Mesodermal cell (in vitro differentiated cells): ENCODE measurements at regions not wholly inside any gene's neighbourhood (a gene's known extent, or its start where the extent isn't known, plus 50 kb on each side); places are given as distances from the start of the nearest gene placed in this dataset.

Experiments
- H3K27ac ChIP-seq: 2 replicates; pipeline ENCODE4 v1.7.0; 2013; ENCODE audit warnings: mild to moderate bottlenecking, low read depth, low read length, moderate library complexity; ENCODE audit not compliant: severe bottlenecking
- H3K36me3 ChIP-seq: 2 replicates; pipeline ENCODE4 v1.7.1; 2013; ENCODE audit warnings: mild to moderate bottlenecking, low read length, moderate library complexity; ENCODE audit not compliant: control insufficient read depth, insufficient read depth
- H3K4me1 ChIP-seq: one replicate; pipeline ENCODE4 v1.7.1; 2013; ENCODE audit warnings: mild to moderate bottlenecking, low read length; ENCODE audit not compliant: insufficient read depth, control insufficient read depth, poor library complexity, severe bottlenecking
- H3K4me3 ChIP-seq: 2 replicates; pipeline ENCODE4 v1.7.0; 2013; ENCODE audit warnings: low read length, control low read depth, mild to moderate bottlenecking; ENCODE audit not compliant: insufficient read depth, poor library complexity, severe bottlenecking; ENCODE audit errors: extremely low read depth
- H3K9me3 ChIP-seq: 2 replicates; pipeline ENCODE4 v1.7.1; 2013; ENCODE audit warnings: mild to moderate bottlenecking, low read length, moderate library complexity; ENCODE audit not compliant: control insufficient read depth
- WGBS, 2 experiments: methylation state at CpG; one replicate each; pipeline ENCODE4 v1.1.5; 2013; ENCODE audit warnings: missing lambda C conversion rate in 2 of 2; ENCODE audit not compliant: insufficient coverage in 2 of 2; 5-methylcytosine and 5-hydroxymethylcytosine counted together

GRCh38 chrY:7465185-7465621, 553.7 kb upstream of the AMELY start:
- Histone ChIP-seq H3K4me1 (peaks cover 2% of the 10 kb centered on the region), H3K4me3 (no peak overlapping the region), H3K27ac (peak overlapping the region; percentile 41), H3K36me3 (no peaks in the 10 kb centered on the region), H3K9me3 (no peaks in the 10 kb centered on the region)
- no CpG with 5 or more reads among the region's 6 CpGs for WGBS, 2 experiments

GRCh38 chrY:7464742-7465141, 553.2 kb upstream of the AMELY start:
- Histone ChIP-seq H3K4me3 (no peak overlapping the region), H3K9me3 (no peaks in the 10 kb centered on the region), H3K4me1 (peaks cover 2% of the 10 kb centered on the region), H3K27ac (peak overlapping the region; percentile 41), H3K36me3 (no peaks in the 10 kb centered on the region)
- WGBS, 2 experiments = 71 to 79% methylated on average over 1 to 2 of the region's 2 CpGs

- WGBS, 2 experiments = 100% methylated on average over 1 of the region's 2 CpGs; no CpG with 5 or more reads in 1 of the 2 experiments
- no peaks in the 10 kb centered on the region for H3K9me3 ChIP-seq
- H3K36me3 ChIP-seq = no peaks in the 10 kb centered on the region
- H3K27ac ChIP-seq = no peak overlapping the region
- peaks cover 8% of the 10 kb centered on the region for H3K4me1 ChIP-seq
- no peak overlapping the region for H3K4me3 ChIP-seq
These were observed 552.2 kb upstream of the AMELY start for GRCh38 chrY:7463711-7464110.

- WGBS, 2 experiments = no CpG with 5 or more reads among the region's 2 CpGs
- peaks cover 11% of the 10 kb centered on the region for H3K4me1 ChIP-seq
- no peaks in the 10 kb centered on the region for H3K36me3 ChIP-seq
- H3K4me3 ChIP-seq = no peak overlapping the region
- H3K27ac ChIP-seq = no peak overlapping the region
- no peaks in the 10 kb centered on the region for H3K9me3 ChIP-seq
These were observed 551.6 kb upstream of the AMELY start for GRCh38 chrY:7463196-7463595.

DNA sequence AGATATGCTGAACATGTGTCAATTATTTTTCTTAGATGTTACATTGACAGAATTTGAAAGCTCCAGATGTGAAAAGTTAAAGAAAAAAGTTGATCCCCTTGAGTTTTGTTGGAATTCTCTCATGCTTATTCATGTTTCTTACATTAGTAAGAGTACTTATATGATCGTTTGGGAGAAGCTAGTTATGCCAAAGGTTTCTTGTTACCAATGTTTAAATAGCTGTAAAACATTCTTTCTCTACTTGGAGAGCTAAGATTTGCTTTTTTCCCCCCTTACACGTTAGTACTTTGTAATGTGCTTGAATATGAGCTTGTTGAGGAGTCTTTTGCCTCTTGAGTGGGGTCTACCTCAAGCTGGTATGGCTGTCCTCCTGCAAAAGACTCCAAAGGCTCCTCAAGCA, 551.1 kb upstream of the AMELY start:
- Histone ChIP-seq H3K27ac (no peak overlapping the region), H3K4me1 (peaks cover 14% of the 10 kb centered on the region), H3K36me3 (no peaks in the 10 kb centered on the region), H3K4me3 (no peak overlapping the region), H3K9me3 (no peaks in the 10 kb centered on the region)
- no CpG with 5 or more reads among the region's 2 CpGs for WGBS, 2 experiments

DNA sequence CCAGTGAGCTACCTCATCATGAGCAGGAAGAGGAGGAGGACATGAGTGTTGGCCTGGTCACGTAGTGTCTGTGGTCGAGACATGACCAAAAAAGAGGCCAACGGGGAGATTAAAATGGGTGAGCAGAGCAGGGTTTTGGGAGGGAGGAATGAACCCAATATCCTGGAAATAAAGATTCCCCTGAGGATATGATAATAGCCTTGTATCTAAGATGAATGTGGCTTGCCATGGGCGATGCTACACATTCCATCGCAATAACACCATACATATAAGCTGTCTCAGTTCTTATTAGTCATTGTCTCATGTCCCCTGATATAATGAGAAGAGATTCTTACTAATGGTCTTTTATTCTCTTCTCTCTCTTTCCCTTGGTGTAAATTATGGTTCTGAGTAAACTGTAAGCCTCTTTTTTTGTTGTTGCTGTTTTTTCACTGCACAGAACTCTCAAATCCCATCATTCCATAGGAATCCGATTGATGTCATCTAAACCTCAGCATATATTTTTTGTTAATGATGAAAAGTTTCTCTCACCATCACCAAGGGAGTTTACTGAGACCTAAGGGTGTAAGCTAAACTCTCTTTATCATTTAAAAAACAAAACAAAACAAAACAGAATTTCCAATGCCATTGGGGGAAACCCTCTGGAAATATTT, 550.4 kb upstream of the AMELY start:
- 91% methylated on average over 3 of the region's 6 CpGs; no CpG with 5 or more reads in 1 of the 2 experiments for WGBS, 2 experiments
- Histone ChIP-seq H3K36me3 (no peaks in the 10 kb centered on the region), H3K4me3 (no peak overlapping the region), H3K27ac (no peak overlapping the region), H3K9me3 (no peaks in the 10 kb centered on the region), H3K4me1 (peaks cover 14% of the 10 kb centered on the region)

DNA sequence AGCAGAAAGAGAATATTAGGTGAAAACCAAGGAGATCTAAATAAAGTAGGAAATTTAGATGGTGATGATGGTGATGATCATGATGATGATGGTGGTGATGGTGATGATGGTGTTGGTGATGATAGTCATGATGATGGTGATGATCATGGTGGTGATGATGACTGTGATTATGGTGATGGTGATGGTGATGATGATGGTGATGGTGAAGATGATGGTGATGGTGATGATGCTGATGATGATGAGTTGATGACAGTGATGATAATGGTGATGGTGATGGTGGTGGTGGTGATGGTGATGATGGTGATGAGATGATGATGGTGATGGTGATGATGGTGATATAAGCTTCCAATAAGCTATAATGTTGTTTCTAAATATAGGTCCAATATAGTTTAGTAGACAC, 548.2 kb upstream of the AMELY start:
- Histone ChIP-seq H3K36me3 (no peaks in the 10 kb centered on the region), H3K4me3 (no peak overlapping the region), H3K9me3 (no peaks in the 10 kb centered on the region), H3K27ac (no peak overlapping the region), H3K4me1 (peaks cover 14% of the 10 kb centered on the region)

- H3K4me3 ChIP-seq = no peak overlapping the region
- peaks cover 14% of the 10 kb centered on the region for H3K4me1 ChIP-seq
- peak overlapping the region; percentile 78 for H3K27ac ChIP-seq
- no peaks in the 10 kb centered on the region for H3K9me3 ChIP-seq
- no peaks in the 10 kb centered on the region for H3K36me3 ChIP-seq
- WGBS, 2 experiments = no CpG with 5 or more reads among the region's 1 CpG
These were observed 546.9 kb upstream of the AMELY start for GRCh38 chrY:7458301-7459078.

GRCh38 chrY:7457286-7458015, 545.9 kb upstream of the AMELY start:
- no peaks in the 10 kb centered on the region for H3K9me3 ChIP-seq
- 90% methylated on average over 1 of the region's 4 CpGs; no CpG with 5 or more reads in 1 of the 2 experiments for WGBS, 2 experiments
- H3K36me3 ChIP-seq = no peaks in the 10 kb centered on the region
- H3K27ac ChIP-seq = peak overlapping the region; percentile 78
- peaks cover 14% of the 10 kb centered on the region for H3K4me1 ChIP-seq
- no peak overlapping the region for H3K4me3 ChIP-seq

DNA sequence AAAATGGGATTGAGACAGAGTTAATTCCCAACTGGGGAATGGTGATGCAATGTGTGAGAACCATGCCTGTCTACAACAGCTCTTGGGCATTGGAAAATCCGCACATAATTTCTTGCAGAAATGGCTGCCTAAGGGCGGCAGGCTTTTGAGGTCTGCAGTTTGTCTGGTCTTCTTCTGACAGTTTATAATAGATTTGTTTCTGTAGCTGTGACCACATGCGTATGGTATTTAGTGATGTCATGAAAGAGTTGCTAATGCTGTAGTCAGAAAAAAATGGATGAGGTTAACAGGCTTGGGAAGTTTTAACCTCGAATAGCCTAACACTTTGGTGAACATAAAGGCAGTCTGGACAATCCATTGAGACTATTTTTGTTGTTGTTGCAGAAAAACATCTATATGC, 544.1 kb upstream of the AMELY start:
- no peak overlapping the region for H3K4me3 ChIP-seq
- H3K9me3 ChIP-seq = no peaks in the 10 kb centered on the region
- no peaks in the 10 kb centered on the region for H3K36me3 ChIP-seq
- peak overlapping the region; percentile 82 for H3K27ac ChIP-seq
- WGBS, 2 experiments = 87% methylated on average over 3 of the region's 4 CpGs; no CpG with 5 or more reads in 1 of the 2 experiments
- peaks cover 12% of the 10 kb centered on the region for H3K4me1 ChIP-seq
